ENCODE measurements at regions not wholly inside any gene's neighbourhood (a gene's known extent, or its start where the extent isn't known, plus 50 kb on each side); places are given as distances from the start of the nearest gene placed in this dataset.

GRCh38 chr2:15691586-15692310 is 100.1 kb downstream of the DDX1 start:
- TF ChIP-seq CTCF (IDR thresholded peaks at IDR 0.05; ENCODE audit: low read depth, low read length) = no peak
- TF ChIP-seq EZH2phosphoT487 (IDR thresholded peaks at IDR 0.05; ENCODE audit: low read depth) = no peak

Data from OCI-LY3 (cell line).